Right kidney (tissue), 1 donor: ENCODE measurements at regions not wholly inside any gene's neighbourhood (a gene's known extent, or its start where the extent isn't known, plus 50 kb on each side); places are given as distances from the start of the nearest gene placed in this dataset.

ENCODE experiments used
- DNase-seq: peaks from one replicate; pipeline ENCODE4 v3.0.0-alpha.2; 2016

DNA sequence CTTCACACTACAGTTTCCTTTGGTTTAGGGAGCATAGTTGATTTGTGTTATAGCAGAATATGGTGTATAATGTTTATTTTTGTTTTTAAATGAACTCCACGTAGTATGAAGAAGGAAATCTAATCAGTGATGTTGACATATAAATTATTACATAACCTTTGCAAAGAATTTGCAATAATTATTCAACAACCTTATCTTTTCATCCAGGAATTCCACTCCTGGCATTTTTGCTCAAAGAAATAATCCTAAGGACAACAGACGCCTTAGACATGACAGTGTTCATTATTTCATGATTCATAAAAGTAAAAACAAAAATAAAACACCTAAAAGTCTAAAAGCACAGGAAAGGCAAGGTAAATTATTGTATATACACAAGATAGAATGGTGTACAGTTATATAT lies 229.2 kb downstream of the EPM2A start:
- no peak for DNase-seq

DNA sequence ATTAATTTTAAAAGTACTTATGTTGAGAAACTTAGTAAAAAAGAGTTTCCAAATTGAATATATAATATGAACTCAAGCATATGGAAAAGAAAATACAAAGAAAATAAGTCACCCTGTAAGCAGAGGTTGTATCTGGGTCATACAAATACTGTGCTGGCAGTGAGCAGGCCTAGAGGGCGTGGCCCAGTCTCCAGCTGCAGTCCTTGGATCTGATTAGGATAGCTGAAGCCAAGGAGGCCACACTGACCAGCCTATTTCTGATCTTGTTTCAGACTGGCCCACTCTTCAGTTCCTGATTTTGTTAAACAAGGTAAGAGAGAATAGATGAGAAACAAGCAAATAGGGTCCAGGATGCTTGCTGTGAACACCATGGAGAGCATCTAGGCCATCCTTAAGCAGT lies 228.8 kb downstream of the EPM2A start:
- DNase-seq, result no peak

GRCh38 chr6:145507239-145507638 lies 228.1 kb downstream of the EPM2A start:
- no peak for DNase-seq

DNA sequence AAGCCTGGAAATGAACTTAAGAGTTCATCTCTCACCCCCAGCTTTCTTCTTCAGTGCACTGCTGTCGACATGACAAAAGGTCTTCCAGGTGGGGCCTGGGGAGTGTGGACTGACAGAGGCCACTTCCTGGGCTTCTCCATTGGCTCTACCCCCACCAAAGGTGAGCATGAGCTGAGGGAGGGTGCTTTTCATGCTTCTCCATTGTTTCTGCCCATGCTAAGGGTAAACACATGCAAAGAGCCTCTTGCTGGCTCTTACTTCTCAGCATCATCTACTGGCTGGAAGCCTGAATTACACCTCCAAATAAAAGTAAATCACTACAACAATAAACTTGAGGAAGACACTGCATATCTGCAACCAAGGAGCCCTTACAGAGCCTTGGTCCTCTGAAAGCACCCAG lies 227.2 kb downstream of the EPM2A start:
- DNase-seq, result no peak

GRCh38 chr6:145517492-145517891 lies 217.8 kb downstream of the EPM2A start:
- no peak for DNase-seq

DNA sequence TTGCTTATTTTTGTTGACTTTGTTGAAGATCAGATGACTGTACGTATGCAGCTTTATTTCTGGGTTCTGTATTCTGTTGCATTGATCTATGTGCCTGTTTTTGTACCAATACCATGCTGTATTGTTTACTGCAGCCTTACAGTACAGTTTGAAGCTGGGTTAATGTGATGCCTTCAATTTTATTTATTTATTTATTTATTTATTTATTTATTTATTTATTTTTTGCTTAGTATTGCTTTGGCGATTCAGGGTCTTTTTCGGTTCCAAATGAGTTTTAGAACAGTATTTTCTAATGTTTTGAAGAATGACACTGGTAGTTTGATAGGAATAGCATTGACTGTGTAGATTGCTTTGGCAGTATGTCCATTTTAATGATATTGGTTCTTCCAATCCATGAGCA lies 210.3 kb downstream of the EPM2A start:
- DNase-seq, result no peak

- DNase-seq, result no peak
These were observed 205.7 kb downstream of the EPM2A start for GRCh38 chr6:145529582-145529981.

DNA sequence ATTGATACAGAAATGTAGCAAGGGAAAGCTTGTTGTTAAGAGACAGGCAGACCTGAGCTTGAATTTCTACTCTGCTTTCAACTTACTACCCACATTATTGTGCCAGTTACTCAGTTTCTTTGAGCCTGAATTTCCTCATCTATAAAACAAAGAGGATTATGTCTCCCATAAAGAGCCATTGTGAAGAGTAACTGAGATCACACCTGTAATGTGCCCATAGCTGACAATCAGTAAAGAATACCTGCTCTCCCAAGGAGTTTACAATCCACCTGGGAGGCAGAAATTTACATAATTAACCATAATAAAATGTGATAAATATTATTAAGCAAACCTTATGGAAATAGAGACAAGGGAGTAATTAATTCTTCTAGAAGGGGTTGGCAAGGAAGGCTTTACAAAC lies 204.9 kb downstream of the EPM2A start:
- no peak for DNase-seq

DNA sequence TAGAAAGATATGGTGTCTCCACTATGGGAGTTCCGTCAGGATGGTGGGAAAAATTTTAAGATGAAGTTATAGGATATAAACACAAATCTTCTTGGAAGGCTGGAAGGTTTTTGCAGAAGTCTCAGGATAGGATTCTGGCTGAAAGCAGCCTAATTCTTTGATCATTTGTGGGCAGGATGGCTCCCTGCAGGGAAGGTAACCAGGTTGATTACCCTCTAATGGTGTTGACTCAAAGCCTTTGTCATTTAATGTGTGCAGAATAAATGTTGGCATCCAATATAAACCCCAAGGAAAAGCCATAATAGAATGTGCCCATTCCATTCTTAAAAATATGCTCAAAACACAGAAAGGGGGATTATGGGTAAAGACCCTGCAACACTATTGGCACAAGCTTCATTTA lies 204.3 kb downstream of the EPM2A start:
- no peak for DNase-seq

DNA sequence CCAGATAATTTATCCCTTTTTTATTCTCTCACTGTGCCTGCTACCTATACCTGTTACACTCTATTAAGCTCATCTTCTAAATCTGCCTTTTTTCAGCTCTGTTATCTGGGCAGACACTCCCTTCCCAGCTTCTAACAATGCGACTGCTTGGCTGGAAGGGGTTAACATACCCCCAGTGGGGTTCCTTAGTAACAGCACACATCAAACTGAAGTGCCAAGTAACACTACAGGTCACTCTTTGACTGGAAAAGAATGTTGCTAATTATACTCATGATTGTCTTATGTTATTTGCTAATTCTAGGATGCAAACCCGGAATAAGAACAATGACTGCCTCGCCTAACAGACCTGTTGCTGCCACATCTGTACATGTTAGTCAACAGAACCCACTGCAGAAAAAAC lies 203.5 kb downstream of the EPM2A start:
- no peak for DNase-seq

GRCh38 chr6:145532361-145532760 lies 203.0 kb downstream of the EPM2A start:
- no peak for DNase-seq

GRCh38 chr6:145534989-145535388 lies 200.3 kb downstream of the EPM2A start:
- no peak for DNase-seq

DNA sequence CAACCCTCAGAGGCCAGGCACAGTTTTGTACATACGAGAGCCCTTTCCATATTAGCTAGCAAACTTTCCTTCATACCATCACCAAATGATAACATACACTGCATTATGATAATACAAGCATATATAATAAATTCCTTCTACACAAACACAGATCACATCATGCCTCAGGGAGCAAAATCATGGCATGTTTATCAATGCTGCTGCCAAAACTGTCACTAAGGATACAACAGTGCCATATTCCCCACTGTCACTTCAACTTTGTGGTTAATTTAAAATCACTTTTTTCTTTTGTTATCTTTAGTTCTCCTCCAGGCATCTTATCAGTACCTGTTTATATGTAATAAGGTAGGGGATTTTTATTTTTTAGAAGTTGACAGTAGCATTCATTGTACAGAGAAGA lies 196.3 kb downstream of the EPM2A start:
- no peak for DNase-seq

GRCh38 chr6:145539831-145540230 lies 195.5 kb downstream of the EPM2A start:
- no peak for DNase-seq

DNA sequence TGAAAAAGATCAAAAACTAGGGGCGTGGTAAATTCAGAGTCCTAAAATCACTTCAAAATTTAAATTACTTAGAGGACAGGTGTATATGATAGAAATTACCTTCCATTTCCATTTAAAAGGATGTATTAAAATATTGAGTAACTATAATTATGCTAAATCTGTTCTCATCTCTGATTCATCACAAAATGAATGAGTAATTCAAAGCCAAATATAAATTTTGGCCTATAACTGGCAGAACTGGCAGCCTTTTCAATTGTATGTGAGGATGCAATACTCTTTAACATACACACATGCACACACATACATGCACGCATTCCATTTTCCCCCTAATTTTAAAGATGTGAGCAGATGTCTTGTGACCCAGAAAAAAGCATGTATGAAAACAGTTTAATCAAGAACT lies 194.6 kb downstream of the EPM2A start:
- DNase-seq, result no peak

- no peak for DNase-seq
These were observed 191.3 kb downstream of the EPM2A start for GRCh38 chr6:145544041-145544440.

- no peak for DNase-seq
These were observed 190.8 kb downstream of the EPM2A start for GRCh38 chr6:145544514-145544913.

DNA sequence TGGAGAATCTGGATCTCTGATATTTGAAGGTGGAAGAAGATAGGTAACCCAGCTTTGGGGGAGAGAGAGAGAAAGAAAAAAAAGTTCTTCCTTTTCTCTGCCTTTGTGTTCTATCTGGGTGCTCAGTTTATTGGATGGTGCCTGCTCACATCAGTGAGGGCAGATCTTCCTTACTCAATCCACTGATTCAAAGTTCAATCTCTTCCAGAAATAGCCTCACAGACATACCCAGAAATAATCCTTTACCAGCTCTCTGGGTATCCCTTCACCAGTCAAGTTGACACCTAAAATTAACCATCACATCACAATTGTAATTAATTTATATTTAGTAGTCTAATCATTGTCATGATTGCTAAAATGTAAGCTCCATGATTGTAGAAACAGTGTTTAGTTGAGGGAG lies 189.1 kb downstream of the EPM2A start:
- no peak for DNase-seq

DNA sequence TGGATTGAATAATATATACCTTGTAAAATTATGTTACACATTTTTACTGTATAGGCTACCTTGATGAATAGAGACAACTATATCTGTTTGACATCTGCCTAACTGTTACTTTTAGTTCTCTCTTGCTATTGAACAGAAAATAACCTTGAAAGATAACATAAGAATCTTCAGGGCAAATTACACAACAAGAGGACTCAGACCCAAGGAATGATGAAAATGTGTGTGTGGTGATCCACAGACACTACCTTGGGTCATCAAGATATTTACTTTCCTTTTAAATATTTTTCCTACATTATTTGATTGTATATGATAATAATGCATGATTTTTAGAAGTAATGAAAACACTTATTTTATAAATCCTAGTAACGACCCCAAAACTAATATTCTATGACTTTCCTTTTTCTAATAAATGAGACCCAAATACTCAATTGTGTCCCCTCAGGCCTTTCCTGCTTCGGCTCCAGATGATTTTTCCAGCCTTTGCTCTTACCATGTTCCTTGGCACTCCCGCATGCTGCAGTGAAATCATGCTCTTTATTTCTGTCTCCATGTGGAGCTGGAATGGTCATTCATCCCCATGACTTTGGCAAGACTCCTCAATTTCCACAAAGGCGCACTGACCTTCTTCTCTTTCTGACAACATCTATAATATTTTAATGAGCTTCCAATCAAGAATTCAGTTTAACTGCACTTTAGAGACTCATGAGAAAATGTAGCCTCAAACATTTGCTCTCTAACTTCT lies 187.6 kb downstream of the EPM2A start:
- no peak for DNase-seq

- DNase-seq, result no peak
These were observed 186.2 kb downstream of the EPM2A start for GRCh38 chr6:145548933-145549648.

GRCh38 chr6:145551164-145551563 lies 184.2 kb downstream of the EPM2A start:
- no peak for DNase-seq

DNA sequence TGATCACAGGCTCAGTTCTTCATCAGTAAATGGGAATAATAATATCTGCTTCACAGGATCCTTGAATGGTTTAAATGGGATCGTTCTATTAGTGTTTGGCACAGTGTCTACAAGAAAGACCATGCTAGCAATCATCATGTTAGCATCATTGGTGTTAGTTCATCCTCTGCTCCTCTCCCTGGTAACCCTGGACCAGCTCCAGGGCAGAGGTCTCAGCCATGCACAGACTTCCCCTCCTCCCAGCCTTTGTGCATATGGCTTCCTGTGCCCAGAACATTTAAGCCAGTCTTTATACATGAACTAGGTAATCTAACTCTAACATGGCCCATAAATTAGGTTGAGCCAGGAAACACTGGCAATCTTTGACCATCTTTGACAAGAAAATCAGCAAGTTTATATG lies 180.2 kb downstream of the EPM2A start:
- no peak for DNase-seq

- DNase-seq, result no peak
These were observed 177.8 kb downstream of the EPM2A start for GRCh38 chr6:145557474-145557873.

DNA sequence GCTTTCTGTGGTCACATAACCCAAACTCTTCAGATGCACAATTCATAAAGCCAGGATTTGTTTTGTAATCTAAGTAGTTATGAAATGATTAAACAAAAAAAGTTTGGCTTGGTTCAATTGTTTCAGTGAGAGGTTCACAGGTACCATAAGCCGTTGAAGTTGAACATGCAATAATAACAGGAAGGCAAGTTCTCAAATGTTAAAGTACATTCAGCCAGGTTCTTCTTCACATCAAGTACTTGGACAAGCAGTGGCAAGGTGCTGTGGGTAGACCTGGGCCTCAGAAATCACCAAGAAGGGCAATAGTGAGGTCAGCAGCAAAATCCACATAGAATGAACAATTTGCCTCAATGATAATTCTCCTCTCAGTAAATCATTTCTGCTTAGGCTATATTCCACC lies 175.5 kb downstream of the EPM2A start:
- DNase-seq, result no peak
